ENCODE measurements at regions not wholly inside any gene's neighbourhood (a gene's known extent, or its start where the extent isn't known, plus 50 kb on each side); places are given as distances from the start of the nearest gene placed in this dataset.

DNA sequence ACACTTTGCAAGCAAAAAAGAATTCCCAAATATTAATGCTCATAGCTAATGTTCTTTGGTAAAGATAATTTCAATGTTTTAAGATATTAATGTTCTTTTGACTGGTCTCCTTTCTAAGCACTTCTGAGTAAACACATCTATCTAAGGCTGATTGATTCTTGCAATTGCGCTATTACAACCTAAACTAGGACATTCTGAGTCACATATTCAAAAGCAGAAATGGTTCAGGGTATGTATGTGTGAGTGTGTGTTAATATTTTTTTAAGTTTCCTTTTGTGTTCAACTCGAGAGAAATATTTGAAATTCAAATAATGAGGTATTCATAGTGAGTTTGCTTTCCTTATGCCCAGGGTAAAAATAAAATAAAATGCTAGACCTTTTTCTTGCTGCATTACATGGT, 203.6 kb upstream of the GRIK3 start:
- TF ChIP-seq, protein P1, sequence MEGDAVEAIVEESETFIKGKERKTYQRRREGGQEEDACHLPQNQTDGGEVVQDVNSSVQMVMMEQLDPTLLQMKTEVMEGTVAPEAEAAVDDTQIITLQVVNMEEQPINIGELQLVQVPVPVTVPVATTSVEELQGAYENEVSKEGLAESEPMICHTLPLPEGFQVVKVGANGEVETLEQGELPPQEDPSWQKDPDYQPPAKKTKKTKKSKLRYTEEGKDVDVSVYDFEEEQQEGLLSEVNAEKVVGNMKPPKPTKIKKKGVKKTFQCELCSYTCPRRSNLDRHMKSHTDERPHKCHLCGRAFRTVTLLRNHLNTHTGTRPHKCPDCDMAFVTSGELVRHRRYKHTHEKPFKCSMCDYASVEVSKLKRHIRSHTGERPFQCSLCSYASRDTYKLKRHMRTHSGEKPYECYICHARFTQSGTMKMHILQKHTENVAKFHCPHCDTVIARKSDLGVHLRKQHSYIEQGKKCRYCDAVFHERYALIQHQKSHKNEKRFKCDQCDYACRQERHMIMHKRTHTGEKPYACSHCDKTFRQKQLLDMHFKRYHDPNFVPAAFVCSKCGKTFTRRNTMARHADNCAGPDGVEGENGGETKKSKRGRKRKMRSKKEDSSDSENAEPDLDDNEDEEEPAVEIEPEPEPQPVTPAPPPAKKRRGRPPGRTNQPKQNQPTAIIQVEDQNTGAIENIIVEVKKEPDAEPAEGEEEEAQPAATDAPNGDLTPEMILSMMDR (IDR thresholded peaks at IDR 0.05): no peak
- TF ChIP-seq POLR2AphosphoS5 (IDR thresholded peaks at IDR 0.05) (no peak), POLR2A (IDR thresholded peaks at IDR 0.05) (no peak), EP300 (IDR thresholded peaks at IDR 0.05) (no peak)
